Trophoblast cell (in vitro differentiated cells and primary cell): ENCODE measurements at regions not wholly inside any gene's neighbourhood (a gene's known extent, or its start where the extent isn't known, plus 50 kb on each side); places are given as distances from the start of the nearest gene placed in this dataset.

Experiments
- DNase-seq, 2 donors: peaks; one replicate each; pipeline ENCODE4 v3.0.0-alpha.2; 2016
- H2AFZ ChIP-seq: 2 replicates; pipeline ENCODE4 v1.6.1; 2013; ENCODE audit warnings: low read length, moderate library complexity, mild to moderate bottlenecking; ENCODE audit not compliant: insufficient read depth, poor library complexity
- H2AK5ac ChIP-seq: 2 replicates; pipeline ENCODE4 v1.6.1; 2013; ENCODE audit warnings: mild to moderate bottlenecking, low read length
- H2BK120ac ChIP-seq: 2 replicates; pipeline ENCODE4 v1.6.1; 2013; ENCODE audit warnings: low read length, mild to moderate bottlenecking, moderate library complexity; ENCODE audit not compliant: insufficient read depth, poor library complexity
- H2BK12ac ChIP-seq: 2 replicates; pipeline ENCODE4 v1.6.1; 2013; ENCODE audit warnings: mild to moderate bottlenecking, low read length, moderate library complexity
- H2BK5ac ChIP-seq: 2 replicates; pipeline ENCODE4 v1.6.1; 2013; ENCODE audit warnings: low read length, low read depth, moderate library complexity, mild to moderate bottlenecking; ENCODE audit not compliant: poor library complexity
- H3K14ac ChIP-seq: 2 replicates; pipeline ENCODE4 v1.6.1; 2013; ENCODE audit warnings: mild to moderate bottlenecking, low read length
- H3K18ac ChIP-seq: 2 replicates; pipeline ENCODE4 v1.6.1; 2013; ENCODE audit warnings: mild to moderate bottlenecking, low read length
- H3K23ac ChIP-seq: 2 replicates; pipeline ENCODE4 v1.6.1; 2013; ENCODE audit warnings: low read length
- H3K27ac ChIP-seq: 2 replicates; pipeline ENCODE4 v1.5.1; 2013; ENCODE audit warnings: low read depth, mild to moderate bottlenecking, inconsistent platforms, low read length, moderate library complexity
- H3K27me3 ChIP-seq: 2 replicates; pipeline ENCODE4 v1.6.1; 2013; ENCODE audit warnings: inconsistent platforms, mild to moderate bottlenecking, low read length, moderate library complexity; ENCODE audit not compliant: insufficient read depth
- H3K36me3 ChIP-seq, 2 experiments: 1 replicate in 1 of 2; 2 replicates in 1 of 2; pipeline ENCODE4 v1.6.1; 2013; ENCODE audit warnings: low read length in 2 of 2, mild to moderate bottlenecking in 2 of 2, moderate library complexity in 1 of 2; ENCODE audit not compliant: insufficient read depth in 2 of 2, control insufficient read depth in 1 of 2
- H3K4ac ChIP-seq: 2 replicates; pipeline ENCODE4 v1.6.1; 2013; ENCODE audit warnings: low read depth, mild to moderate bottlenecking, low read length, moderate library complexity
- H3K4me1 ChIP-seq, 2 experiments: 1 replicate in 1 of 2; 2 replicates in 1 of 2; pipeline ENCODE4 v1.6.1; 2013; ENCODE audit warnings: low read length in 2 of 2, mild to moderate bottlenecking in 2 of 2, moderate library complexity in 1 of 2; ENCODE audit not compliant: insufficient read depth in 2 of 2, control insufficient read depth in 1 of 2
- H3K4me2 ChIP-seq: 2 replicates; pipeline ENCODE4 v1.6.1; 2013; ENCODE audit warnings: inconsistent platforms, mild to moderate bottlenecking, low read length, moderate library complexity
- H3K4me3 ChIP-seq: 2 replicates; pipeline ENCODE4 v1.5.1; 2013; ENCODE audit warnings: mild to moderate bottlenecking, low read depth, low read length, inconsistent platforms
- H3K79me1 ChIP-seq: one replicate; pipeline ENCODE4 v1.6.1; 2013; ENCODE audit warnings: low read length
- H3K79me2 ChIP-seq: 2 replicates; pipeline ENCODE4 v1.6.1; 2013; ENCODE audit warnings: low read length, mild to moderate bottlenecking; ENCODE audit not compliant: control insufficient read depth, insufficient read depth, poor library complexity
- H3K9ac ChIP-seq: 2 replicates; pipeline ENCODE4 v1.6.1; 2013; ENCODE audit warnings: mild to moderate bottlenecking, low read length
- H3K9me3 ChIP-seq: 2 replicates; pipeline ENCODE4 v1.6.1; 2013; ENCODE audit warnings: low read depth, mild to moderate bottlenecking, control low read depth, inconsistent platforms, low read length; ENCODE audit not compliant: insufficient read depth
- H4K12ac ChIP-seq: 2 replicates; pipeline ENCODE4 v1.6.1; 2013; ENCODE audit warnings: low read depth, mild to moderate bottlenecking, low read length, moderate library complexity
- H4K8ac ChIP-seq: 2 replicates; pipeline ENCODE4 v1.6.1; 2013; ENCODE audit warnings: low read depth, mild to moderate bottlenecking, low read length, moderate library complexity
- H4K91ac ChIP-seq: one replicate; pipeline ENCODE4 v1.6.1; 2013; ENCODE audit warnings: low read depth, mild to moderate bottlenecking, low read length, moderate library complexity
- WGBS: extraction: QIAGEN DNeasy Blood & Tissue Kit; methylation state at CpG from one replicate; pipeline ENCODE4 v1.1.7; 2013; ENCODE audit warnings: missing lambda C conversion rate; ENCODE audit not compliant: insufficient read length, insufficient coverage; ENCODE audit errors: extremely low coverage; 5-methylcytosine and 5-hydroxymethylcytosine counted together

DNA sequence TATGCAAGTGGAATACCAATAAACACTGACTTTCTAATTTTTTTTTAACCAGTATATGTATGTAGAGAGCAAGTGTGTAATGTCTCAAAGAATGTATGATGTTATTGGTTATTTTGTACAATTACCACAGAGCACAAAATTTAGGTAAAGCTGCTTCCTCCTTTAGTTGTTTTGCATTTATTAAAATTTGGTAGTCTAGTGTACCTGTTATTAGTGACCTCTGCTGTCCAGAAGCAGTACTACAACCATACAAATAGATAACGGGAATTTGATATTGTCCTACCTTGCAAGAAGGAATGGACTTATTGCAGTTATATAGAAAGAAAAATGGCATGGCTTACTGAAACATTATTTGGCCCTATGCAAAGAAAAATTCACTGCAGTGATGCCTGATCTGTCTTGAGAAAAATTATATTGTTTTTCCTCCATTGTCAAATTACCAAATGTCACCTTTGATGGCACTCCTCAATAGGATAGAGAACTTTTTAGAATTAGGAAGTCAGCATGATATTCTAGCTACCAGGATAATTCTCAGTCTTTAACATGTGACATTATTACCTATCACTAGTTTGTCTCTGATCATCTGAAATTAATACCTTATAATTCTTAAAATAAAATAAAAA lies 153.9 kb upstream of the RMST start:
- no peaks in the 10 kb centered on the region for H3K79me2 ChIP-seq
- H3K4me3 ChIP-seq: no peak overlapping the region
- no peaks in the 10 kb centered on the region for H3K79me1 ChIP-seq
- no peak overlapping the region for H2BK12ac ChIP-seq
- WGBS: no CpG with 5 or more reads among the region's 1 CpG
- no peak overlapping the region for H4K8ac ChIP-seq
- H3K36me3 ChIP-seq: no peaks in the 10 kb centered on the region
- H3K4me1 ChIP-seq: peaks cover 3% of the 10 kb centered on the region in 2 experiments
- H4K12ac ChIP-seq: no peak overlapping the region
- H3K27ac ChIP-seq: no peak overlapping the region
- no peak overlapping the region for H2AFZ ChIP-seq
- peak; percentile 19 to 83 for DNase-seq
- H3K27me3 ChIP-seq: no peaks in the 10 kb centered on the region
- H3K18ac ChIP-seq: no peak overlapping the region
- H3K14ac ChIP-seq: no peak overlapping the region
- H3K4me2 ChIP-seq: no peak overlapping the region
- no peak overlapping the region for H3K9ac ChIP-seq
- H2BK120ac ChIP-seq: no peak overlapping the region
- no peak overlapping the region for H3K23ac ChIP-seq
- H4K91ac ChIP-seq: no peak overlapping the region
- no peak overlapping the region for H2BK5ac ChIP-seq
- H2AK5ac ChIP-seq: no peak overlapping the region
- H3K9me3 ChIP-seq: no peaks in the 10 kb centered on the region
- H3K4ac ChIP-seq: no peak overlapping the region

GRCh38 chr12:97309921-97310320 lies 152.7 kb upstream of the RMST start:
- no peak overlapping the region for H3K4ac ChIP-seq
- H3K4me3 ChIP-seq: no peak overlapping the region
- H3K27ac ChIP-seq: no peak overlapping the region
- no peaks in the 10 kb centered on the region for H3K27me3 ChIP-seq
- no peak overlapping the region for H2BK120ac ChIP-seq
- no peak overlapping the region for H3K14ac ChIP-seq
- H3K9me3 ChIP-seq: no peaks in the 10 kb centered on the region
- no peak overlapping the region for H3K9ac ChIP-seq
- H3K18ac ChIP-seq: no peak overlapping the region
- H3K36me3 ChIP-seq: no peaks in the 10 kb centered on the region
- WGBS: no CpG with 5 or more reads among the region's 5 CpGs
- no peak overlapping the region for H2BK12ac ChIP-seq
- no peak overlapping the region for H3K23ac ChIP-seq
- H3K4me2 ChIP-seq: no peak overlapping the region
- H4K8ac ChIP-seq: no peak overlapping the region
- peaks cover 3% of the 10 kb centered on the region in 2 experiments for H3K4me1 ChIP-seq
- H2BK5ac ChIP-seq: no peak overlapping the region
- H3K79me1 ChIP-seq: no peaks in the 10 kb centered on the region
- H3K79me2 ChIP-seq: no peaks in the 10 kb centered on the region
- no peak overlapping the region for H4K12ac ChIP-seq
- no peak overlapping the region for H2AFZ ChIP-seq
- H4K91ac ChIP-seq: no peak overlapping the region
- no peak overlapping the region for H2AK5ac ChIP-seq
- no peak for DNase-seq

GRCh38 chr12:97312570-97313135 lies 150.0 kb upstream of the RMST start:
- no CpG with 5 or more reads among the region's 3 CpGs for WGBS
- no peaks in the 10 kb centered on the region for H3K9me3 ChIP-seq
- no peak overlapping the region for H3K4ac ChIP-seq
- no peak overlapping the region for H3K4me2 ChIP-seq
- no peaks in the 10 kb centered on the region for H3K27me3 ChIP-seq
- H4K91ac ChIP-seq: no peak overlapping the region
- no peak overlapping the region for H3K27ac ChIP-seq
- no peak overlapping the region for H2BK120ac ChIP-seq
- no peaks in the 10 kb centered on the region for H3K36me3 ChIP-seq
- H3K4me3 ChIP-seq: no peak overlapping the region
- DNase-seq: no peak
- no peak overlapping the region for H3K23ac ChIP-seq
- H3K14ac ChIP-seq: no peak overlapping the region
- H4K12ac ChIP-seq: no peak overlapping the region
- H4K8ac ChIP-seq: no peak overlapping the region
- no peak overlapping the region for H2BK12ac ChIP-seq
- H3K18ac ChIP-seq: no peak overlapping the region
- no peak overlapping the region for H3K9ac ChIP-seq
- no peaks in the 10 kb centered on the region for H3K79me2 ChIP-seq
- no peaks in the 10 kb centered on the region for H3K79me1 ChIP-seq
- H2AFZ ChIP-seq: no peak overlapping the region
- peaks cover 3% of the 10 kb centered on the region in 2 experiments for H3K4me1 ChIP-seq
- no peak overlapping the region for H2AK5ac ChIP-seq
- H2BK5ac ChIP-seq: no peak overlapping the region

- H3K18ac ChIP-seq: no peak overlapping the region
- H3K4ac ChIP-seq: no peak overlapping the region
- peak overlapping the region; percentile 45 for H3K4me2 ChIP-seq
- H3K9me3 ChIP-seq: no peaks in the 10 kb centered on the region
- no peak overlapping the region for H4K91ac ChIP-seq
- WGBS: no CpG with 5 or more reads among the region's 2 CpGs
- no peak overlapping the region for H3K4me3 ChIP-seq
- no peak overlapping the region for H3K14ac ChIP-seq
- no peak overlapping the region for H2BK5ac ChIP-seq
- no peaks in the 10 kb centered on the region for H3K27me3 ChIP-seq
- no peak overlapping the region for H3K9ac ChIP-seq
- DNase-seq: peak; percentile 13 to 30
- H3K4me1 ChIP-seq: peaks cover 3% of the 10 kb centered on the region in 2 experiments
- no peak overlapping the region for H2BK12ac ChIP-seq
- no peak overlapping the region for H2BK120ac ChIP-seq
- no peaks in the 10 kb centered on the region for H3K79me2 ChIP-seq
- H3K36me3 ChIP-seq: no peaks in the 10 kb centered on the region
- no peak overlapping the region for H4K12ac ChIP-seq
- H4K8ac ChIP-seq: no peak overlapping the region
- H2AK5ac ChIP-seq: no peak overlapping the region
- no peaks in the 10 kb centered on the region for H3K79me1 ChIP-seq
- no peak overlapping the region for H3K27ac ChIP-seq
- H2AFZ ChIP-seq: no peak overlapping the region
- no peak overlapping the region for H3K23ac ChIP-seq
Measured at GRCh38 chr12:97313471-97314190, 149.0 kb upstream of the RMST start.
